Activated T-cell treated with anti-CD3 and anti-CD28 coated beads, Interleukin-2, amount 50 U/mL, for 4 hours (primary cell): ENCODE measurements at regions not wholly inside any gene's neighbourhood (a gene's known extent, or its start where the extent isn't known, plus 50 kb on each side); places are given as distances from the start of the nearest gene placed in this dataset.

Experiments
- ATAC-seq, 2 donors: fragments of 200-7000 bp; cut with Tn5 transposase; one replicate each; pipeline ENCODE4 v1.10.0; 2021
- DNase-seq: peaks from one replicate; pipeline ENCODE4 v3.0.0-alpha.2; 2020
- H3K27me3 Mint-ChIP-seq: one replicate; pipeline ENCODE4 v1.8.0; 2021; ENCODE audit warnings: low read depth, mixed read lengths
- H3K36me3 Mint-ChIP-seq: one replicate; pipeline ENCODE4 v1.8.0; 2022; ENCODE audit warnings: mixed read lengths; ENCODE audit not compliant: insufficient read depth
- H3K4me1 Mint-ChIP-seq: one replicate; pipeline ENCODE4 v1.8.0; 2021; ENCODE audit warnings: low read depth, mixed read lengths
- H3K4me3 Mint-ChIP-seq: one replicate; pipeline ENCODE4 v1.8.0; 2021; ENCODE audit warnings: mild to moderate bottlenecking, moderate library complexity, mixed read lengths
- H3K9me3 Mint-ChIP-seq: one replicate; pipeline ENCODE4 v1.8.0; 2021; ENCODE audit warnings: mixed read lengths

GRCh38 chr3:152021951-152022461 is 148.6 kb downstream of the SUCNR1 start:
- ATAC-seq (peak; percentile 27 to 66), DNase-seq (peak; percentile 12)
- Mint-ChIP-seq H3K4me1 (peaks cover 8% of the 10 kb centered on the region), H3K4me3 (no peak overlapping the region), H3K9me3 (no peaks in the 10 kb centered on the region), H3K36me3 (peaks cover 1% of the 10 kb centered on the region), H3K27me3 (peaks cover 8% of the 10 kb centered on the region)

- Mint-ChIP-seq H3K36me3 (peaks cover 1% of the 10 kb centered on the region), H3K4me1 (peaks cover 8% of the 10 kb centered on the region), H3K9me3 (no peaks in the 10 kb centered on the region), H3K4me3 (no peak overlapping the region), H3K27me3 (peaks cover 2% of the 10 kb centered on the region)
- no peak for ATAC-seq
- no peak for DNase-seq
Observed at GRCh38 chr3:152026033-152026556, 152.7 kb downstream of the SUCNR1 start.

GRCh38 chr3:152030320-152030719 is 156.9 kb downstream of the SUCNR1 start:
- H3K4me1 Mint-ChIP-seq, result no peaks in the 10 kb centered on the region
- no peak overlapping the region for H3K4me3 Mint-ChIP-seq
- ATAC-seq, result no peak

DNA sequence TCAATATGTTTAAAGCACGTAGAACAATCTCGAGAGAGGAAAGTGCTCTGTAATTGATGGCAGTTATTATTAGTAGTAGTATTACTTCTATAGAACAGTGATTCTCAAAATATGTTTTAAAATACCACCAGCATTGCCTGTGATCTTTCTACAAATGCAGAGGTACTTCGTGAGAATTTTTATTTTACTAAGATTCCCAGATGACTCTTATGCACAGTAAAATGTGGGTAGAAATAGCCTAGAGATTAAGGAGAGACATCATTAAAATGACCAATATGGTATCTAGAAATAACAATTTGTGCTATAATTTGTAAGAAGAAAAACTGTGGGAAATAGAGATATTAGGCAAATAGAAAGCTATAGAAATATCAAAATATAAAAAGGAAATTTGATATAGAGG is 157.9 kb downstream of the SUCNR1 start:
- ATAC-seq (no peak), DNase-seq (no peak)
- Mint-ChIP-seq H3K36me3 (peaks cover 3% of the 10 kb centered on the region), H3K9me3 (peaks cover 17% of the 10 kb centered on the region), H3K4me3 (no peak overlapping the region), H3K4me1 (no peaks in the 10 kb centered on the region), H3K27me3 (no peaks in the 10 kb centered on the region)

More at GRCh38 chr3:152030320-152030719, 156.9 kb downstream of the SUCNR1 start:
- DNase-seq, result no peak
- H3K36me3 Mint-ChIP-seq, result peaks cover 3% of the 10 kb centered on the region
- peaks cover 12% of the 10 kb centered on the region for H3K9me3 Mint-ChIP-seq
- H3K27me3 Mint-ChIP-seq, result no peaks in the 10 kb centered on the region

DNA sequence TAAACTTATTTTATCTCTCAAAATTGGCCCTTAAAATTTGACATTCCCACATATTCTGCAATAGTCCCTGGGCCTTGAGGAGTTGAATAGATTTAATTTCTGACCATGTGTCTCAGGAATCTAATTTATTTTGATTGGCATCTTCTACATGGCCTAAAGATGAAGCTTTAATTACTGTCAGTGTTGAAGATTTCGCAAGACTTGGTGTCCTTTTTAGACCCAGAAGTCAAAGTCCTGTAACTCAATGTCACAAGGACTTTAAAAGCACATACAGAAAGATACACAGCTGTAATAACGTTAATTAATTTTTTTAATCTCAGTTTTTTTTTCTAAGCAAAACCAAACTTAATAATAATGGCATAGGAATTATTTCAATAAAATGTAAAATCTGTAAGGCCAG is 163.9 kb downstream of the SUCNR1 start:
- Mint-ChIP-seq H3K27me3 (no peaks in the 10 kb centered on the region), H3K36me3 (peaks cover 2% of the 10 kb centered on the region), H3K4me3 (no peak overlapping the region), H3K4me1 (peaks cover 6% of the 10 kb centered on the region), H3K9me3 (peaks cover 27% of the 10 kb centered on the region)
- DNase-seq (no peak), ATAC-seq (no peak)

- DNase-seq (no peak), ATAC-seq (no peak)
- Mint-ChIP-seq H3K4me3 (no peak overlapping the region), H3K27me3 (no peaks in the 10 kb centered on the region), H3K4me1 (peaks cover 6% of the 10 kb centered on the region), H3K36me3 (peaks cover 2% of the 10 kb centered on the region), H3K9me3 (peaks cover 26% of the 10 kb centered on the region)
Observed at GRCh38 chr3:152037953-152038352, 164.5 kb downstream of the SUCNR1 start.

DNA sequence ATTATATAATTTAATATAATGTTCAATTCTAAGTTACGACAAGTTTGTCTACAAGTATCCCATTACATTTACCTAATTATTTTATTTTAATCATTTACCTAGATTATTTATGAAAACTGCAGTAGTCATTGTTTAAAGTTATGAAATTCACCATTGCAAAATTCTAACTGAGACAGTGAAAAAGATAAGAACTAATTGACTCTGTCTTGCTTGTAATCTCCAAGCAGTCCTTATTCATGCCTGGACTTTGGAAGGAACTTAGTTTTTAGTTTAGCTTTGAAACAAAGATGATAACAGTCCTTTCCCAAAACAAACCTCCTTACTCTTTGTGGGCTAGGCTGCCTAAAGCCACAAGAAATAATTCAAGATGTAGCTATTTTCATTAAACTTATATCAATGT is 165.0 kb downstream of the SUCNR1 start:
- H3K4me1 Mint-ChIP-seq, result peaks cover 6% of the 10 kb centered on the region
- H3K4me3 Mint-ChIP-seq, result no peak overlapping the region
- no peaks in the 10 kb centered on the region for H3K27me3 Mint-ChIP-seq
- peaks cover 22% of the 10 kb centered on the region for H3K9me3 Mint-ChIP-seq
- H3K36me3 Mint-ChIP-seq, result peaks cover 2% of the 10 kb centered on the region
- ATAC-seq (no peak), DNase-seq (no peak)

DNA sequence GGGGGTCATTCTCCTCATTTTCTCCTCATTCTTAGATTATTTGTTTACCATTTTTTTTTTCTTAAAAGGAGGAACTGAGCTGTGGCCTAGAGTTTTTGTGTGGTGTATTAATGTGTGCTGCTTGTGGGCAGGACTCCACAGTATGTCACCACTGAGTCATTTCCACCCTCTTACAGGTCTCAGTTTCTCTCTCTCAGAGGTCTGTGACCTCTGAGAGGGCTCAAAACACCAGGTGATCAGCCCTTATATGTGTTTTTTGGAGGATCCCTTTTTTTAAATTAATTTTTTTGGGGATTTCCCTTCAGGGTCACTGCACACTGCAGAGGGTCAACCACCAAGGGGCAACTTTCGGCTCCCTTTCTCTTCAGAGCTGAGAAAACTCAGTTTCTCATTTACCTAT is 166.4 kb downstream of the SUCNR1 start:
- peaks cover 6% of the 10 kb centered on the region for H3K4me1 Mint-ChIP-seq
- no peaks in the 10 kb centered on the region for H3K27me3 Mint-ChIP-seq
- ATAC-seq, result peak in 1 of 2 donors; percentile 59
- H3K9me3 Mint-ChIP-seq, result peaks cover 19% of the 10 kb centered on the region
- no peak for DNase-seq
- H3K36me3 Mint-ChIP-seq, result no peaks in the 10 kb centered on the region
- no peak overlapping the region for H3K4me3 Mint-ChIP-seq

- Mint-ChIP-seq H3K27me3 (no peaks in the 10 kb centered on the region), H3K4me3 (no peak overlapping the region), H3K4me1 (peaks cover 6% of the 10 kb centered on the region), H3K36me3 (no peaks in the 10 kb centered on the region), H3K9me3 (peaks cover 14% of the 10 kb centered on the region)
- ATAC-seq, result no peak
- DNase-seq, result no peak
Observed at GRCh38 chr3:152040319-152040718, 166.9 kb downstream of the SUCNR1 start.

GRCh38 chr3:152043620-152044019 is 170.2 kb downstream of the SUCNR1 start:
- ATAC-seq (no peak), DNase-seq (no peak)
- Mint-ChIP-seq H3K4me1 (peaks cover 6% of the 10 kb centered on the region), H3K4me3 (no peak overlapping the region), H3K36me3 (no peaks in the 10 kb centered on the region), H3K9me3 (no peaks in the 10 kb centered on the region), H3K27me3 (no peaks in the 10 kb centered on the region)

DNA sequence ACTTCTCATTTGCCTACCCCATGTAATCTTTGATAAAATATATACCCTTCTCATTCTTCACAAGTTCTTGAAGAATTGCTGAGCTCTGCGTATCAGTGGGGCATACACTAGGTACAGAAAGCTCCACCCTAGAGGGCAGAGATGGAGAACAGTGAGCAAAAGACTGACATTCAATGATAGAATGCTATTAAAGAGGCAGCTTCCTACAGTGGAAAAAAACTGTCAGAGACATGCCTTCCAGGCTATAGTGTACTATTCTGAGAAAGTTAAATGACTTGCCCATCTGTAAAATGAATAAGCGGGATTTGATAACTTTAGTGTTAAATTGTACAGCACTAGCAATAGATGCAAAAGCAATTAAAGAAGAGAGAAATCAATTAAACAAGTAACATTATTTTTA is 172.8 kb downstream of the SUCNR1 start:
- no peaks in the 10 kb centered on the region for H3K27me3 Mint-ChIP-seq
- H3K4me3 Mint-ChIP-seq, result no peak overlapping the region
- H3K4me1 Mint-ChIP-seq, result no peaks in the 10 kb centered on the region
- ATAC-seq (no peak), DNase-seq (no peak)
- H3K36me3 Mint-ChIP-seq, result no peaks in the 10 kb centered on the region
- H3K9me3 Mint-ChIP-seq, result no peaks in the 10 kb centered on the region

GRCh38 chr3:152047465-152047864 is 174.0 kb downstream of the SUCNR1 start:
- H3K4me3 Mint-ChIP-seq, result no peak overlapping the region
- no peaks in the 10 kb centered on the region for H3K9me3 Mint-ChIP-seq

GRCh38 chr3:152048831-152049230 is 175.4 kb downstream of the SUCNR1 start:
- no peaks in the 10 kb centered on the region for H3K9me3 Mint-ChIP-seq
- H3K36me3 Mint-ChIP-seq, result no peaks in the 10 kb centered on the region
- H3K27me3 Mint-ChIP-seq, result no peaks in the 10 kb centered on the region
- ATAC-seq, result no peak
- DNase-seq, result no peak
- H3K4me1 Mint-ChIP-seq, result peaks cover 2% of the 10 kb centered on the region
- H3K4me3 Mint-ChIP-seq, result no peak overlapping the region

More at GRCh38 chr3:152047465-152047864, 174.0 kb downstream of the SUCNR1 start:
- ATAC-seq (no peak), DNase-seq (no peak)
- no peaks in the 10 kb centered on the region for H3K27me3 Mint-ChIP-seq
- no peaks in the 10 kb centered on the region for H3K36me3 Mint-ChIP-seq
- no peaks in the 10 kb centered on the region for H3K4me1 Mint-ChIP-seq

GRCh38 chr3:152050903-152051302 is 177.5 kb downstream of the SUCNR1 start:
- Mint-ChIP-seq H3K4me1 (peaks cover 2% of the 10 kb centered on the region), H3K36me3 (no peaks in the 10 kb centered on the region), H3K4me3 (no peak overlapping the region), H3K27me3 (no peaks in the 10 kb centered on the region), H3K9me3 (no peaks in the 10 kb centered on the region)
- ATAC-seq (no peak), DNase-seq (no peak)

DNA sequence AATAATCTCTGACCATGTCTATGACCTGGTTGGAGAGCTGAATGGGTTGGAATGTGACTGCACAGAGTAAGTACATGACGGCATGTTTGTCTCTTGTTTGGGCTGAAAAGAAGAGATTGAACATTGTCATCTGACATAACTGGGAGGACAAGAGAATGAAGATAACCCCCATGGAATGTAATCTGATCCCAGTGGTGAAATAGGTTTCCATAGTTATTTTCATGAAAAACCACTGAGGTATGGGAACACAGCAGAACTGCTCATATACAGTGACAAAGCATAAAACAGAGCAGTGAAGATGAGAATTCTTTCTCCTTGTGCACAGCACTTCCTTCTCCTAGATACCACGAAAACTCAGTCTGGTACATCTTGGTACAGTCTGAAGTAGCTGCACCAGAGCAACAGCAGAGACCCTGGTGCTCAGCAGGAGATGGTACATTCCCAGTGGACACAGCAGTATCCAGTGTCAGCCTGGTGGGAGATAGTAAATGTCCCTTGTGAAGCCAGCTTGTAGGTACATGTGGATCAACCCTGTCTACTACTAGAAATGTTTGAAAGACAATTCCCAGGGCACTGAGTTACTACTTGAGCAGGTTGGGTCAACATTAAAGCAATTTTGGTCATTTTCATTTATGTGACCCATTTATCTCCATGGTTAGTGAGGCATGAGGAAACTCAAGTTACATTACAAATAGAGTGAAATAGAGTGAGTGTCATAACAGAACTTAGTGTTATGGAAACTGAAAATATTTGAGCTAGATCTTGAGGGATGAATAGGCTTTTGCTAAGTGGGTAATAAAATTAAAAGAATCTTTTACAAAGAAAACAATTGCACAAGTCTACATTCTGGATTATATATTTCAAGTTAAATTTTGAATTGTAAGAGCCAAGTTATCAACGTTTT is 178.3 kb downstream of the SUCNR1 start:
- ATAC-seq (no peak), DNase-seq (no peak)
- peaks cover 2% of the 10 kb centered on the region for H3K4me1 Mint-ChIP-seq
- H3K4me3 Mint-ChIP-seq, result no peak overlapping the region
- no peaks in the 10 kb centered on the region for H3K9me3 Mint-ChIP-seq
- no peaks in the 10 kb centered on the region for H3K27me3 Mint-ChIP-seq
- no peaks in the 10 kb centered on the region for H3K36me3 Mint-ChIP-seq
